GM21576 (cell line): ENCODE measurements at regions not wholly inside any gene's neighbourhood (a gene's known extent, or its start where the extent isn't known, plus 50 kb on each side); places are given as distances from the start of the nearest gene placed in this dataset.
"Not testable (repeated sequence)": the region's sequence is repeated elsewhere in the genome, so short reads cannot be mapped to it uniquely, and the experiment has no call there.

ENCODE experiments used
- ATAC-seq: cut with Tn5 transposase; IDR thresholded peaks from one replicate; pipeline ENCODE4 v1.9.1; 2021; ENCODE audit warnings: mild to moderate bottlenecking, moderate library complexity; ENCODE audit not compliant: unreplicated experiment

DNA sequence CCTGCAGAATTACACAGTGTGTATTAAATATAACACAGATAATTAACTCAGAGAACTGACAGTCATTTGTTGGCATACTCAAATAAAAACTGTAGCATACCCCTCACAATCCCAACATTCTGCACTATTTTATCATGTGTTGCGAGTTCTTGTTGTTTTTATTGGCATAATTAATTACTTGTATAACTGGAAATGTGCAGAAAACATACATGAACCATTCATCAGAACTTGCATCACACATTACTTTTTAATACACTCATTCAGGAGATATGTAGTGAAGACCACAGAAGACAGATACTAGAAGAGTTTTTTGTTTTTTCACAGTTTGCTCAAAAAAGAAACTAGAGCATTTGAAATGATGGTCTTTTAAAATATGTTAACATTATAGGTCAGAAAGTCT, 74.6 kb upstream of the NEIL3 start:
- ATAC-seq = no peak

- ATAC-seq = no peak
Measured at GRCh38 chr4:177236886-177237285, 72.8 kb upstream of the NEIL3 start.

GRCh38 chr4:177237291-177237690, 72.4 kb upstream of the NEIL3 start:
- no peak for ATAC-seq

DNA sequence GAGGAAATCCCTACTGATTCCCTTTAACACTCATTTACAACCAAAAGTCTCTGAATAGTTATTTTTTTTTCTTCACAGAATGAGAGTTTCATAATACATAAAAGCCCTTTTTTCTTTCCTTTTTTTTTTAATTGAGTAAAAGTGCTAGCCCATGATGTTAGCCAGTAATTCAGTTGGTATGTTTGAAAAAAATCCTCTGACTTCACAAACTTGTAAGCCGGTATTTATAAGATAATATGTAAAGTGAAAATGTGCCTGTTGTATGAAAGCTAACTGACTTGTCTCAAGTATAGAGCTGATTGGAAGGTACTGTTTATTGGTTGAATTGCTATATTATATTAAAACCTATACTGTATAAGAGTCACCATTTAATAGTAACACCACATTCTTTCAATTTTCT, 70.2 kb upstream of the NEIL3 start:
- no peak for ATAC-seq

DNA sequence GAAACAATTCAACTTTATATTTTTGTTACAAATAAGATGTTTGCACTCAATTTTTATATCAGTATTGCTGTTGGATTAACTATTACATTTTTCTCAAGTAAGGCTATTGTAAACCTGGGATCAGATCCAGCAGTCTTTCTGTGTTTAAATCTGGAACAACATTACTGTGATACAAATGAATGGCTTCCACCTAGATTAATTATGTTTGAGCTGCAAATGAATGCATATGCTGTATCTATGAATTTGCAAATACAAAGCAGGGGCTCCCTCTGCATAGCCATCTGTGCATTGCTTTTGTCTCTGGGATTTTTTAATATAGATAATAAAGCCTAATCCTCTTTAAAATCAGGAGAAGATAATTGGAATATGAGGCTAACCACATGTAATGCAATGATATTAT, 69.8 kb upstream of the NEIL3 start:
- ATAC-seq = no peak

GRCh38 chr4:177242651-177243286, 66.9 kb upstream of the NEIL3 start:
- ATAC-seq = no peak

- ATAC-seq = no peak
Measured at GRCh38 chr4:177246641-177247584, 62.8 kb upstream of the NEIL3 start.

DNA sequence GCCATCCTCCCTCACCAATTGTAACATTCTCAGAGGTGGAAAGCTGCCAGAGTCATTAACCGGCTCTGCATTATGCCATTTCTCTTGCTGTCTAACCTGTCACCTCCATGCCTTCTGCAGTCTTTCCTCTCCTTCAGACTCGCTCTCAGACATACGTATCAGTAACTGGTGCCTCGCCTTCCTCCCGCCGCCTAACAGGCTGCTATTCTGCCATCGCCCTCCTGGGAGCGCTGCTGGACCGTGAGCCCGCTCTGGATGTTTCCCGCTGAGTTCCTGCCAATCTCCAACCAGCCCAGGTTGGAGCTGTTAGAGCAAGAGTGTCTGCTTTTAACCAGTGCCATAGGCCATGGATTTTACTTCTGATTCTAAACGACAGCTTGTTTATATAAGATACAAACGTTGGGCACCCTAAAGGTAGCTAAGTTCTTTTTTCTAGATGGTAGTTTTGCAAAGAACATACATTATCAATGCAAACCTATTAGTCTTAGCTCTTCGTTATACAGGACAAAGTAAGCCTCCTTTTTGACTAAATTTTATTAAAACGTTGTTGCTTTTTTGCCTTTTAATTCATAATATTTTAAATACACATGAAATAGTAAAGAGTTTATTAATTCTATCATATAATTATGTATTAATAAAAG, 59.5 kb upstream of the NEIL3 start:
- ATAC-seq = peak; percentile 98

DNA sequence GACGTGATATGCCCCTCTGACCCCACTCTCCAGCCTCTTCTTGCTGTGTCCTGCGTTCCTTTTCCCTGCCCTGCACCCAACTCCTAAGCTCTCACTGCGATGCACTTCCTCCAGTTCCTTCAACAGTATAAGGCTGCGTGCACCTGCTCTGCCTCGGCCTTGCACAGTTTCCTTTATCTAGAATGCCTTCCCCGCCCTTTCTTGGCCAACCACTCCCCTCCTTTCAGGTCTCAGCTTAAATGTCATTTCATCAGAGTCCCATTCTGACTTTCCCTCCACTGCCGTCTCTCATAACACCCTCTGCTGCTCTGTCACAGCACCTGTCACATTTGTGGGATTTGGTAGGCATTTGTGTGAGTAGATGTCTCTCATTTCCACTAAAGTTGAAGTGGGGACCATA, 58.4 kb upstream of the NEIL3 start:
- ATAC-seq = no peak

- no peak for ATAC-seq
Measured at GRCh38 chr4:177255359-177255758, 54.3 kb upstream of the NEIL3 start.

DNA sequence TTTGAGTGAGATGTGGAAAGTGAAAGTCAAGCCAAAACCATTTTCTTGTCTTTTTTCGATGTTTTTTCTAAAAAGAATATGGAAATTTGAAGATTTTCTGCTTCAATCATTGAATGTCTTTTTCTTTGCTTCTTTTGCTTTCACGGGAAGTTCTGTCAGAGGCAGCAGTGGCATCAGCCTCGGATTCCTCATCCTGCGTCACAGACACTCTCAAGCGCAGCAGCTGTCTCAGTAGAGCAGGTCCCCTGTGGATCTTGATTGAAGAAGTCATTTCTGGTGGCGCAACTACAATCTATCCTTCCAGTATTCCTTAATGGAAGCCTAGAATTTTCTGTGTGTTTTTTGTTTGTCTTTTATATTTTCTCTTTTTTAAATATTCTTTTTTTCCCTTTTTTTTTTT, 52.7 kb upstream of the NEIL3 start:
- ATAC-seq = no peak

DNA sequence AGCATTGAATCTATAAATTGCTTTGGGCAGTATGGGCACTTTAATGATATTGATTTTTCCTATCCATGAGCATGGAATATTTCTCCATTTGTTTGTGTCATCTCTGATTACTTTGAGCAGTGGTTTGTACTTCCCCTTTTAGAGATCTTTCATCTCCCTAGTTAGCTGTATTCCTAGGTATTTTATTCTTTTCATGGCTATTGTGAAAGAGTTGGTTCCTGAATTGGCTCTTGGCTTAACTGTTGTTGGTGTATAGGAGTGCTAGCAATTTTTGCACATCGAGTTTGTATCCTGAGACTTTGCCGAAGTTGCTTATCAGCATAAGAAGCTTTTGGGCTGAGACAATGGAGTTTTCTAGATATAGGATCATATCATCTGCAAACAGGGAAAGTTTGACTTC, 50.2 kb upstream of the NEIL3 start:
- ATAC-seq = not testable (repeated sequence)
